Stimulated activated CD4-positive, alpha-beta T cell treated with anti-CD3 and anti-CD28 coated beads, TNF-alpha, amount 100 ng/mL, for 1 hour (primary cell): ENCODE measurements at regions not wholly inside any gene's neighbourhood (a gene's known extent, or its start where the extent isn't known, plus 50 kb on each side); places are given as distances from the start of the nearest gene placed in this dataset.
A peak's percentile ranks its signal among the peaks of the same experiment; 100 is the strongest.
"Not testable (repeated sequence)": the region's sequence is repeated elsewhere in the genome, so short reads cannot be mapped to it uniquely, and the experiment has no call there.

Experiments
- DNase-seq, 3 donors: peaks; one replicate each; pipeline ENCODE4 v3.0.0-alpha.2; 2020; ENCODE audit warnings: low read depth in 3 of 3, low spot score in 1 of 3

DNA sequence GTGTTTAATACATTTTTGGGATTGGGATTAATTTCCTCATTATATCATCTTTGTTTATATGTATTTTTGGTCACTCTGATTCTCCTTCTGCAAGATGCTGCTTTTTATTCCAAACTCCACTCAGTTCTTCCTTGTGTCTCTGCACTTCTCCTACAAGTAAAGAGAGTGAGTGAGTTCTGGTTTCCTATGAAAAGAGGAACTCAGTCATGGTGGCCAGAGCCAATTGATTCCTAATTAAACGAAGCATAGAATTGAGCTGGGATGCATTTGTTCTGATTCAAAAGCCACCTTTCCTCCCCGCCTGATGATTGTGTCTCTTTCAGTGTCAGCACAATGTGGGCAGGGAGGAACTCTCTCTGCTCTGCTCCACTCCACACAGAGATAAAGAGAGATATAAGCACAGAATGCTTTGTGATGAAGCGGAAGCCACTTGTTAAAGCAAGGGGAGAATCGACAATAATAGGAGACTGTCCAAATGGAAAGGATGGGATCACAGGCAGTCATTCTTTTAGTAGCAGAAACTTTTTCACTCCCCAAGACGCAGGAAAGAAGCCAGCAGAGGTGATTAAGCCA lies 121.3 kb upstream of the GOT2 start:
- DNase-seq: no peak

DNA sequence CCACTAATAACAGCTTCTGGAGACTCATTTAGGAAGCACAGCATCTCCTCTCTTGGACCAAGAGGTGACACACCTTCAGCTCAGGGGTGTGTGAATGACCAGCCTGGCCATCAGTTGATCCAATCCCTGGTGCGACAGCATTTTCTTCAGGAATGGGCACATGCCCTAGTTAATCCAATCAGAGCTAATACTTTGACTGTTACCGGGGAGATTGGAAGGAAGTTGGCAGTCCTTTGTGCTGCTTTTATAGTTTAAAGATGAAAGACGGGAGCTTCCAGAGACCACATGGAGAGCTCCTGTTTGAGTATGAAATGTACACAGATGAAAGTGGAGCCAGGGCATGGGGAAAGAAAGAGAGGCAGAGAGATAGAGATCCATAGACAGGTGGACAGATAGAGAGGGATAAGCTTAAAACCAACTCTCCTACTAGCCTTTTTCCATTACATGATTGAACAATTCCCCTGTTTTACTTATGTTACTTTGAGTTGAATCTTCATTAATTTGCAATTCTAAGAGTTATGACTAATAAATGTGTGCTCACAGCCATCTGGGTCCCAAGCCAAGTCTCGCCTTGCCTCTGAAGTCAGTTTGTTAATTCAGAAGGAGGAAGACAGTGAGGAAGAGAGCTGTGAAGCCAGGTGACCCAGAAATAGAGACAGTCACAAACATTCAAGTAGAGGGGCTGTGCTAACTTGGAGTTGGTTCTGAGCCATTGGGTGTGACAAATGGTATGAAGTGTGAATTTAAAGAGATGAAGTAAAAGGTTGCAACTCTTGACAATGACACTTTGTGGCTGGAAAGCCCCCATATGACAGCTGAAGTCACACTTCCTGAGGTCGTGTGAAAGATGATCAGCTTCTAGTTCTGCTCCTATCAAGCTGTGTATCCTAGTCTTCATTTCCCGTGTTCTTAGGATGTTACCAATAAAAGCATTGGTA lies 120.0 kb upstream of the GOT2 start:
- DNase-seq: no peak

DNA sequence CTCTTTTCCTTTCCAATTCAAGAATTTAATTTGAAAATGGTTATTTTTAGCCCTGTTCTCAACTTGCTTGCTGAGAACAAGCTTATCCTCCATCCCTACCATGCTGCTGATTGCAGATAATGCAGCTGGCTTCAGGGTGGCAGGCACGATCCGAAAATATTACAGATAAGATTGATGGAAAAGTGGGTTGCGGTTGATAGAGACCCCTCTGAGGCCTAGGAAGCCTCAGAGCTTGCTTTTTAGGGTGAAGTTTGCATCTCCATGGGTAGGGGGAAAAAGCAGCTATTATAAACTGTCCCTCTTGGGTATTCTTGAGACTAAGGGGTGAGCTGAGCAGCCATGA lies 116.5 kb upstream of the GOT2 start:
- no peak for DNase-seq

- DNase-seq: no peak
Measured at GRCh38 chr16:58850019-58850677, 116.0 kb upstream of the GOT2 start.

DNA sequence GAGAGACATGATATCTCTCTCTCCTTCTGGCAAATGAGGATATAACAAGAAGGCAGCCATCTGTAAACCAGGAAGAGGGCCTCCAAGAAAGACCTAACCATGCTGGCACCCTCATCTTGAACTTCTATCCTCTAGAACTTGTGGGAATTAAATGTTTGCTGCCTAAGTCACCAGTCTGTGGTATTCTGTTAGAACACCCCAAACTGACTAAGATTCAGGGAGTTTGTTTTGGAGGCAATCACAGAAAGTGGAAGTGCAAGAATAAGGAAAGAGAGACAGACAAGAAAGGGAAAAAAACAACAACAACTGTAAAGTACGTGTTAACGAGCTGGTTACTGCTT lies 114.5 kb upstream of the GOT2 start:
- no peak for DNase-seq

DNA sequence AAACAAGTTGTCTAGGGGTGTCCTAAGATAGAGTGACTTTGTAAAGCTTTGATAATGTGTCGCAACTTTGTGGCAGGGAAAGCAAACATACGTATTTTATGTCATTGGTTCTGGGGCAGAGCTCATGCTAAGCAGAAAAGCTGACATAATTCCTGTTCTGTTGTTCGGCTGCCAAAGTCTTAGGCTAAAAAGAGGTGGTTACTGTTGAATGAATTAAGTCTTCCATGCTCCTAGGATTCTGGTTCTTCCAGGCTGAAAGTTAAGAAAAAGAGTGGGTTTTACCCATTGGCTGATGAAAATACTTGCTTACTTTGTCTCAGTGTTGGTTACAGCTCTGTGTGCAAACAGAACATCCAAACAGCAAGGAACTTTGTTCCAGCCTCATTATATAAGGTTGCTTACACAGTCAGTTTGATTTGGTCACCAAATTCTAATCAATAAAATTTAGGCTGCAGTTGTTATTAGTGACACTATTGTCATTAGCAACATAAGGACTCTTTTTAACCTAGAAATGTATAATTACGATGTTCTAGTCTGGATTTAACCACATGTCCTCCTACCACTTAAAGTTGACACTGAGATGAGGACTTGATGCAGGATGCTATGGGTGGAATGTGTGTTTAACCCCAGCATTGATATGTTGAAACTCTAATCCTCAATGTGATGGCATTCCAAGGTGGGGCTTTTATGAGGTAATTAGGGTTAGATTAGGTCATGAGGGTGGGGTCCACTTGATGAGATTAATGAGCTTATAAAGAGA lies 114.0 kb upstream of the GOT2 start:
- DNase-seq: no peak

DNA sequence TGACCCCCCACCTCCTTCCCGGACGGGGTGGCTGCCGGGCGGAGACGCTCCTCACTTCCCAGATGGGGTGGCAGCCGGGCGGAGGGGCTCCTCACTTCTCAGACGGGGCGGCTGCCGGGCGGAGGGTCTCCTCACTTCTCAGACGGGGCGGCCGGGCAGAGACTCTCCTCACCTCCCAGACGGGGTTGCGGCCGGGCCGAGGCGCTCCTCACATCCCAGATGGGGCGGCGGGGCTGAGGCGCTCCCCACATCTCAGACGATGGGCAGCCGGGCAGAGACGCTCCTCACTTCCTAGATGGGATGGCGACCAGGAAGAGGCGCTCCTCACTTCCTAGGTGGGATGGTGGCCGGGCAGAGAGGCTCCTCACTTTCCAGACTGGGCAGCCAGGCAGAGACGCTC lies 112.1 kb upstream of the GOT2 start:
- not testable (repeated sequence) for DNase-seq

- no peak for DNase-seq
Measured at GRCh38 chr16:58843675-58844074, 109.6 kb upstream of the GOT2 start.

DNA sequence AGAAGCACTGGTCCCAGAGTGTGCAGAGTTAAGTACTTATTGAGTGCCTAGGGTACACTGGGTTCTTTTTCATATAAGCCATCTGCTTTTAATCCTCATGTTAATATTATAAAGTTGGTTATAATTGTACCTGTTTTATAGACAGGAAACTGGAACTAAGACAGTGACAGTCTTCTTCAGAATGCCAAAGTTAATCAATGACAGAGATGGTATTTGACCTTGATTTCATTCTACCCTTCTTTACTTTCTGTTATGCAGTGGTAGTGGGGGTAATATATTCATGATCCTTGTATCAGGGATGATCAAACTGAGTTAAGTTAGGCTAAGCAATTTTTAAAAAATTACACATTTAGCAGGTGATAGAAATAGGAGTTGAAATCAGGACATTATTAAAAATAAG lies 108.6 kb upstream of the GOT2 start:
- DNase-seq: no peak

DNA sequence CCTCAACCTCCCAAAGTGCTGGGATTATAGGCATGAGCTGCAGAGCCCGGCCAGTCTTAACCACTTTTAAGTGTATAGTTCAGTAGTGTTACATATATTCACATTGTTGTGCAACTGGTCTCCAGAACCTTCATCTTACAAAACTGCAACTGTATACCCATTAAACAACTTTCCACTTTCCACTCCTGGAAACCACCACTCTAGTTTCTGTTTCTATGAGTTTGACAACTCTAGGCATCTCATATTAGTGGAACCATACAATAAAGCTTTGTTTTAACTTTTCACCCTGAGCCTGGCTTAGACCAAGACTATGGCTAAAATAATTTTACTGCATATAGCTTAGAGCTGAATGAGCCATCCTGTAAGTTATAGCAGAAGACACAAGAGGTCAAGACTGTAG lies 108.0 kb upstream of the GOT2 start:
- no peak for DNase-seq

DNA sequence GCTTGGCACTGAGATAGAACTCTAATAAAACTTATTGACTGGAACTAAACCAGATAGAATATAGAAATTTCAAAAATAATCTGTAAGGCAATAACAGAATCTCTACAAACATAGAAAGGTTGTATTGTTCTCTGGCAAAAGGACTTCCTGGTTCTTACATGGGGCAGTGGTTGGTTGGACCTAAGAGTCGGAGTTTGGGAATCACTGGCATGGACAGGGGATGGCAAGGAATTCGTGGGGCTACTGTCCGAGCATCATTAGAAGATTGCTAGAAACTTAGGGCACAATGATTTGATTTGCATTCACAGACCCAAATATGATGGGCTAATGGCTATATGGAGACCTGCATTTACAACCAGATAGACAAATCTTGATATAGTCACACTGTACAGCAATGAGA lies 103.8 kb upstream of the GOT2 start:
- no peak for DNase-seq

- DNase-seq: no peak
Measured at GRCh38 chr16:58836427-58836826, 102.3 kb upstream of the GOT2 start.

GRCh38 chr16:58832386-58832895 lies 98.3 kb upstream of the GOT2 start:
- DNase-seq: no peak

DNA sequence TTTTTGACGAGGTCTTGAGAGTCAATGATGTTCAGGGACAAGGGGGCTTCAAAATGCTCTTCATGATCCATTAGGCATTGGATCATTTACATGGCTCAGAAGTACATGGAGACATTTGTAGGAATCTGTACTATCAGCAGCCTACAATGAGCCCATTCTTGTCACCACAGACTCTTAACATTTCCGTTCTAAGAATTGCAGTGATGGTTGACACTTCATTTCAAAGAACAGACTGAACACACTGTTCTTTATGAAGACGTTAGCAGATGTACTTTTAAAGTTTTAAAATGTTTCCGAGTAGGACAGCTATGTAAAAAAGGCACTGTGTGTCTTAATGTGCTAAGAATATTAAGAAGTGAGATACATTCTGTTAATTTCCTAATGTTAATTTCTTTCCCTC lies 97.3 kb upstream of the GOT2 start:
- no peak for DNase-seq

DNA sequence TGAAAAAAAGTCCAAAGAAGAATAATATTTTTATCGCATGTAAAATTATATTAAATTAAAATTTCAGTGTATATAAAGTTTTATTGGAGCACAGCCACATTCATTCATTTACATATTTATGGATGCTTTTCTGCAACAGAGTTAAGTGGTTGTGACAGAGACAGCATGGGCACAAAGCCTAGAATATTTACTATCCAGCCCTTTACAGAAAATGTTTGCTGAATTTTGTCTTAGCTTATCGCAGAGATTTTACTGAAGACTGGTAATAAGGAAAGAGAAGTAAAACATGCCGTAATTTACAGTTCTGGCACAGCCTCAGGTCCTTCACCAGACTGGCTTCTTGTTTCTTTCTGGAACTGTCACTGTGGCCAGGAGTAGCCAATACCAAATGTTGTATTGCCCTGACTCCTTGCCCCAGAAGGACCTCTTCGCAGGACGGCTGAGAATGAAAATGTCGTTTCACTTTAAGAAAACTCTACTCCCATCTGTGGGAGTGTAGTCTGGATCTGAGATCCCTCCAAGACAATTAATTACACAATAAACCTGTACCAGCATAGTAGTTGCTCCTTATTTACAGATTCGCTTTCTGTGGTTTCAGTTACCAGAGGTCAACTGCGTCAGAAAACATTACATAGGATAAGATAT lies 94.9 kb upstream of the GOT2 start:
- no peak for DNase-seq

DNA sequence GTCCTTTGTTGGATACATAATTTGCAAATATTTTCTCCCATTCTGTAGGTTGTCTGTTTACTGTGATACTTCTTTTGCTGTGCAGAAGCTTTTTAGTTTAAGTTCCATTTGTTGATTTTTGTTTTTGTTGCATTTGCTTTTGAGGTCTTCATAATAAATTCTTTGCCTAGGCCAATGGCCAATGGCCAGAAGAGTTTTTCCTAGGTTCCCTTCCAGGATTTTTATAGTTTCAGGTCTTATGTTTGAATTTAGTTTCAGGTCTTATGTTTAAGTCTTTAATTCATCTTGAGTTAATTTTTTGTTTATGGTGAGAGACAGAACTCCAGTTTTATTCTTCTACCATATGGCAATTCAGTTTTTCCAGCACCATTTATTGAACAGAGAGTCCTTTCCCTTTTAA lies 90.1 kb upstream of the GOT2 start:
- no peak for DNase-seq

- DNase-seq: no peak
Measured at GRCh38 chr16:58821886-58822285, 87.8 kb upstream of the GOT2 start.

DNA sequence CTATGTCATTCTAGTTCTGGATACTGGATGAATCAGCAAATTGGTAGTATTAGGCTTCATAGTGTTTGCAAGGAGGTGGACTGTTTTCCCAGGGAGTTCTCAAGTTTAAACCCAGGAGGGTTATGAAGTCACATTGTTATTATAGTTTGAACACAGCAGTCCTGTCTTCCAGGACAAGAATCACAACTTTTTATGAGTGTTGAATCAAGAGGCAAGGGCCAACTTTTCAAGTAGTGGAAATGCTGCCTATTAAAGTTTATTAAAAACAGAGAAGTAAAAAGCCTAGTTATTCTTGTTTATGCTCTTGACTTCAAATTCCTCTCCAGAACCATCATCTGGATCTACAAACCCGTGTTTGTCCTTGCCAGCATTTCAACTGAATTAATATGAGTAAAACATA lies 86.3 kb upstream of the GOT2 start:
- no peak for DNase-seq

GRCh38 chr16:58815181-58815888 lies 81.2 kb upstream of the GOT2 start:
- no peak for DNase-seq

DNA sequence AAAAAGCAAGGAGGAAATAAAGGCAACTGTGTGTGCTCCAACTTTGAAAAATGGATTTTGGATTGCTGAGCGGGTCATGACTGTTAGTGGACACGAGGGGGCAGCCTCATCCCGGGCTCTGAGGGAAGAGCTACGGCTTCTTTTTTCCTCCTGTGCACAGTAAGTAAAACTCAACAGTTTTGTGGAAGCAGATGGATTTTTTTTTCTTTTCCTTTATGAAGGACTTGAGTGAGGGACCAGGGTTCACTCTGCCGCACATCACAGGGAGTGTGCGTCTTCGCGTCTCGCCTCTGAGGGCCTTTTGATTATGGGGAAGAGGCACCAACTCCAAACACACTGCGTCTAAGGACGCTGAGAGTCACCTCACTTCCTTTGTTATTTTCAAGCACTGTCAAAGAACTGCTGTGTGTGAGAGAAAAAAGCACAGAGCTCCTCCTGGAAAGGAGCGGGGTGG lies 80.3 kb upstream of the GOT2 start:
- peak in 1 of 3 donors; percentile 7 for DNase-seq
